Cardiac muscle cell (in vitro differentiated cells and primary cell): ENCODE measurements at regions not wholly inside any gene's neighbourhood (a gene's known extent, or its start where the extent isn't known, plus 50 kb on each side); places are given as distances from the start of the nearest gene placed in this dataset.
"Not testable (repeated sequence)": the region's sequence is repeated elsewhere in the genome, so short reads cannot be mapped to it uniquely, and the experiment has no call there.

ENCODE experiments used
- DNase-seq, 2 donors: peaks; one replicate each; pipeline versions ENCODE4 v3.0.0 to v3.0.0-alpha.2; 2010 to 2017; ENCODE audit warnings: low read depth in 1 of 2, low spot score in 1 of 2
- H3K27ac ChIP-seq: fragments of 200-600 bp; sonication (generic); 2 replicates; pipeline ENCODE4 v1.5.1; 2016
- H3K27me3 ChIP-seq: fragments of 200-600 bp; sonication (generic); 2 replicates; pipeline ENCODE4 v1.6.0; 2016; ENCODE audit warnings: control low read depth
- H3K36me3 ChIP-seq: fragments of 200-600 bp; sonication (generic); 2 replicates; pipeline ENCODE4 v1.5.1; 2016; ENCODE audit warnings: control low read depth
- H3K4me1 ChIP-seq: fragments of 200-600 bp; sonication (generic); 2 replicates; pipeline ENCODE4 v1.8.1; 2017; ENCODE audit warnings: low read depth, mild to moderate bottlenecking, mixed run types
- H3K4me3 ChIP-seq: fragments of 200-600 bp; sonication (generic); 2 replicates; pipeline ENCODE4 v1.5.1; 2016; ENCODE audit warnings: mild to moderate bottlenecking
- H3K9me3 ChIP-seq: fragments of 200-600 bp; sonication (generic); 2 replicates; pipeline ENCODE4 v1.5.1; 2017; ENCODE audit warnings: low read depth, mild to moderate bottlenecking, control low read depth
- TF ChIP-seq, protein P1 (sequence below): IDR thresholded peaks from 2 replicates; pipeline ENCODE4 v1.5.1; 2012; ENCODE audit warnings: low read depth, mild to moderate bottlenecking, low read length

DNA sequence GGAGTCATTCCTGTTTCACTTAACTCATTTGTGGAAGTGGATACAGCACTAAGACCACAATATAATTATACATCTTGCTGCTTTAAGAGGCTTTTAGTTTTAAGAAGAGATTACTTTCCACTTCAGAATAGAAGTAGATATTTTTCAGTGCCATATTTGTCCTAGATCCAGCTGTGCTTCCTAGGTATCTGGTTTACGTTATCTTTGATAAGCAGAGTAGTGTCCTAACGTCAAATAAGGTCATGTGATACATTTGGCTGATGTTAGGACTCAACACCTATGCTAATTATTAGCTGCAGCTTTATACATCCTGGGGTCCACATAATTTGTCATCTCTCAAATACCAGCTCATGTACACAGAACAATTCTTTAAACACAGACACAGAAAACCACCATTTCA, 196.2 kb upstream of the SMIM30 start:
- Histone ChIP-seq H3K4me3 (no peak overlapping the region), H3K4me1 (peaks cover 3% of the 10 kb centered on the region), H3K27me3 (no peaks in the 10 kb centered on the region), H3K36me3 (no peaks in the 10 kb centered on the region), H3K9me3 (no peaks in the 10 kb centered on the region), H3K27ac (no peak overlapping the region)
- no peak for DNase-seq
- TF ChIP-seq, protein P1, sequence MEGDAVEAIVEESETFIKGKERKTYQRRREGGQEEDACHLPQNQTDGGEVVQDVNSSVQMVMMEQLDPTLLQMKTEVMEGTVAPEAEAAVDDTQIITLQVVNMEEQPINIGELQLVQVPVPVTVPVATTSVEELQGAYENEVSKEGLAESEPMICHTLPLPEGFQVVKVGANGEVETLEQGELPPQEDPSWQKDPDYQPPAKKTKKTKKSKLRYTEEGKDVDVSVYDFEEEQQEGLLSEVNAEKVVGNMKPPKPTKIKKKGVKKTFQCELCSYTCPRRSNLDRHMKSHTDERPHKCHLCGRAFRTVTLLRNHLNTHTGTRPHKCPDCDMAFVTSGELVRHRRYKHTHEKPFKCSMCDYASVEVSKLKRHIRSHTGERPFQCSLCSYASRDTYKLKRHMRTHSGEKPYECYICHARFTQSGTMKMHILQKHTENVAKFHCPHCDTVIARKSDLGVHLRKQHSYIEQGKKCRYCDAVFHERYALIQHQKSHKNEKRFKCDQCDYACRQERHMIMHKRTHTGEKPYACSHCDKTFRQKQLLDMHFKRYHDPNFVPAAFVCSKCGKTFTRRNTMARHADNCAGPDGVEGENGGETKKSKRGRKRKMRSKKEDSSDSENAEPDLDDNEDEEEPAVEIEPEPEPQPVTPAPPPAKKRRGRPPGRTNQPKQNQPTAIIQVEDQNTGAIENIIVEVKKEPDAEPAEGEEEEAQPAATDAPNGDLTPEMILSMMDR: no peak

DNA sequence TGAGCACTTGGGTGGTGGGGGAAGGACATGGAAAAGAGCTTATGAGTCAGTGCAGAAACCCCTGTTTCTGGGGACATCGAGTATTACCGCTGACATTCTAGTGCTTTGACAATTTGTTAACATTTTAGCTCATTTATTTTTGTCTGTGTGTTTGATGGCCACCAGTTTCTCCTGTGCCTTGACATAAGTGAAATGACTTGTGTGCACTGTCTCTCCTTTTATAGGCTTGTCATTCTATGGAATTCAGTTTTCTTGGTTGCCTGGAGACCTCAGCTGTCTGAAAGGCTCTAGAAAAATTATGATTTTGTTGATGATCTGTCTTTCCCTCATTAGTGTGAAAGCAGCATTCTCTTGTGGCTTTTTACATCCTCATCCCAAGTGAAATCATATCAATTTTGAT, 190.0 kb upstream of the SMIM30 start:
- H3K27me3 ChIP-seq: no peaks in the 10 kb centered on the region
- no peak for DNase-seq
- no peak overlapping the region for H3K27ac ChIP-seq
- H3K36me3 ChIP-seq: no peaks in the 10 kb centered on the region
- no peaks in the 10 kb centered on the region for H3K9me3 ChIP-seq
- no peak overlapping the region for H3K4me3 ChIP-seq
- H3K4me1 ChIP-seq: no peaks in the 10 kb centered on the region
- TF ChIP-seq, protein P1: no peak

DNA sequence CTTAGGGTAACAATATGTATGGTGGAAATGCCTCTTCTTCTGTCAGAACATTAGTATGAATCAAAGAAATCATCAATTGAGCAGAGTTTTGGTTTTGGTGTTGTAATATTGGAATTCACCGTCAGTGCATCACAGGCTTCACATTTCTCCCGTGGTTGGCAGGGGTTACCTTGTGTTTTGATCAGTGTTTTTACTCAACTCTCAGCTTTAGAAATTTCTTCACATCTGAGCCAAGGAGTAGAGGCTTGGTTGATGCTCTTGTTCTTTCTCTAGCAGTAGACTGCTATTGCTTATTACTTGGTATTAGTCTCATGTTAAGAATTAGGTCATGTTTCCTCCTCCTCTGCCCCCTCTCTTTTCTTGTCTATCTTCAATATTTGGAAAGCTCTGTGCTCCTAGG, 188.8 kb upstream of the SMIM30 start:
- no peaks in the 10 kb centered on the region for H3K27me3 ChIP-seq
- H3K4me1 ChIP-seq: no peaks in the 10 kb centered on the region
- no peak overlapping the region for H3K4me3 ChIP-seq
- TF ChIP-seq, protein P1: no peak
- no peaks in the 10 kb centered on the region for H3K36me3 ChIP-seq
- DNase-seq: no peak
- H3K27ac ChIP-seq: no peak overlapping the region
- H3K9me3 ChIP-seq: no peaks in the 10 kb centered on the region

DNA sequence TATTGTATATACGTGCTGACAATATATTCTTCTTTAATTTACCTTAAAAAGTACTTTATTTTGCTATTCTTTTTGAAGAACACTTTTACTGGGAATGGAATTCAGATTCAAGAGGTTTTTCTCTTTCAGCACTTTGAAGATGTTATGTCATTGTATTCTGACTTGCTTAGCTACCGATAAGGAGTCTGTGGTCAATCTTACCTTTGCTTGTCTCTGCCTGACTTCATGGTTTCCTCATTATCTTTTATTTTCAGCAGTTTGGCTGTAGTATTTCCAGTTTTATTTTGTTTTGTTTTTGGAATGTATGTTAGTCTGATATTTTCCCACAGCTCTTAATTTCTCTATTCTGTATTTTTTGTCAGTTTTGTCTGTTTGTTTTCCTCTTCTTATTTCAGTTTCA, 187.9 kb upstream of the SMIM30 start:
- H3K4me1 ChIP-seq: no peaks in the 10 kb centered on the region
- no peaks in the 10 kb centered on the region for H3K9me3 ChIP-seq
- TF ChIP-seq, protein P1: no peak
- no peak overlapping the region for H3K27ac ChIP-seq
- no peaks in the 10 kb centered on the region for H3K27me3 ChIP-seq
- no peaks in the 10 kb centered on the region for H3K36me3 ChIP-seq
- no peak for DNase-seq
- no peak overlapping the region for H3K4me3 ChIP-seq

DNA sequence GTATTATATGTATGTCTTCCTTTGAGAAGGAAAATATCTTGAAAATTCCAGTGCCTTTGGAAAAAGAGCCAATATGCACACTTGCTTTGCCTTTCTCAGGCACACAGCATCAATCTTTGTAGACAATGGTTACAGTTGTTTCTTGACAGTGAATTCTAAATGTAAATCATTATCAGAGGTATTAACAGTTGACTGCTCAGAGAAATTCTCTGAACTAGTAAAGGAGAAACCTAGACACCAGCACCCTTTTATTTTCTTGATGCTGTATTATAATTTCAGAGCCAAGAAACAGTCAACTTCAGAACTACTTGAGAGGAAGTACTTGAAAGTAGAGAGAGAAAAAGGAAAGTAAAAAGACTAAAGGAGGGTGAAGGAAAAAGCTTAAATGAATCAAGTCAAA, 185.8 kb upstream of the SMIM30 start:
- no peaks in the 10 kb centered on the region for H3K4me1 ChIP-seq
- no peak for DNase-seq
- H3K36me3 ChIP-seq: no peaks in the 10 kb centered on the region
- H3K4me3 ChIP-seq: no peak overlapping the region
- no peaks in the 10 kb centered on the region for H3K9me3 ChIP-seq
- TF ChIP-seq, protein P1: no peak
- no peaks in the 10 kb centered on the region for H3K27me3 ChIP-seq
- no peak overlapping the region for H3K27ac ChIP-seq

DNA sequence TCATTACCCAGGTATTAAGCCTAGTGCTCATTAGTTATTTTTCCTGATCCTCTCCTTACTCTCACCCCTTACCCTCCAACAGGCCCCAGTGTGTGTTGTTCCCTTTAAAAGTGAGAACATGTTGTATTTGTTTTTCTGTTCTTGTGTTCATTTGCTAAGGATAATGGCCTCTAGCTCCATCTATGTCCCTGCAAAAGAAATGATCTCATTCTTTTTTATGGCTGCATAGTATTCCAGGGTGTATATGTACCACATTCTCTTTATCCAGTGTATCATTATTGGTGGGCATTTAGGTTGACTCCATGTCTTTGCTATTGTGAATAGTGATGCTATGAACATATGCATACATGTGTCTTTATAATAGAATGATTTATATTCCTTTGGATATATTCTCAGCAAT, 185.0 kb upstream of the SMIM30 start:
- not testable (repeated sequence) for H3K36me3 ChIP-seq, H3K4me1 ChIP-seq, H3K27me3 ChIP-seq, H3K9me3 ChIP-seq, H3K4me3 ChIP-seq, DNase-seq, H3K27ac ChIP-seq
